RWPE2 (cell line): ENCODE measurements at regions not wholly inside any gene's neighbourhood (a gene's known extent, or its start where the extent isn't known, plus 50 kb on each side); places are given as distances from the start of the nearest gene placed in this dataset.
"Not testable (repeated sequence)": the region's sequence is repeated elsewhere in the genome, so short reads cannot be mapped to it uniquely, and the experiment has no call there.

Source experiments
- ATAC-seq: fragments of 200-7000 bp; cut with Tn5 transposase; 3 replicates; pipeline ENCODE4 v1.9.1; 2021; ENCODE audit warnings: low read depth
- DNase-seq: peaks from one replicate; pipeline ENCODE4 v3.0.0-alpha.2; 2020; ENCODE audit warnings: low spot score
- H3K27ac ChIP-seq: fragments of 450-650 bp; 2 replicates; pipeline ENCODE4 v1.5.1; 2017; ENCODE audit warnings: mild to moderate bottlenecking; ENCODE audit not compliant: poor library complexity, severe bottlenecking
- H3K27me3 ChIP-seq: fragments of 250-450 bp; sonication (Bioruptor Pico); 2 replicates; pipeline ENCODE4 v1.5.1; 2021; ENCODE audit warnings: mild to moderate bottlenecking, moderate library complexity; ENCODE audit not compliant: insufficient read depth, poor library complexity, severe bottlenecking
- H3K36me3 ChIP-seq: fragments of 250-450 bp; sonication (Bioruptor Pico); 2 replicates; pipeline ENCODE4 v1.5.1; 2020; ENCODE audit warnings: low read depth, mild to moderate bottlenecking, moderate library complexity
- H3K4me1 ChIP-seq: fragments of 250-450 bp; sonication (Bioruptor Pico); 2 replicates; pipeline ENCODE4 v1.5.1; 2021; ENCODE audit warnings: mild to moderate bottlenecking, moderate library complexity; ENCODE audit not compliant: insufficient read depth, poor library complexity, severe bottlenecking
- H3K4me3 ChIP-seq: fragments of 250-450 bp; sonication (Bioruptor Pico); 2 replicates; pipeline ENCODE4 v1.5.1; 2021; ENCODE audit warnings: mild to moderate bottlenecking, moderate library complexity; ENCODE audit not compliant: severe bottlenecking
- H3K9me3 ChIP-seq: fragments of 250-450 bp; sonication (Bioruptor Pico); 2 replicates; pipeline ENCODE4 v1.5.1; 2021; ENCODE audit warnings: mild to moderate bottlenecking, moderate library complexity; ENCODE audit not compliant: severe bottlenecking
- CTCF ChIP-seq: fragments of 450-650 bp; IDR thresholded peaks from one replicate; pipeline ENCODE4 v1.5.1; 2017; ENCODE audit warnings: mild to moderate bottlenecking, moderate library complexity; ENCODE audit not compliant: poor library complexity, severe bottlenecking

GRCh38 chr15:91412138-91412928, 312.3 kb downstream of the SV2B start:
- Histone ChIP-seq H3K36me3 (no peaks in the 10 kb centered on the region), H3K9me3 (no peaks in the 10 kb centered on the region), H3K27me3 (no peaks in the 10 kb centered on the region), H3K4me1 (peaks cover 7% of the 10 kb centered on the region), H3K27ac (no peak overlapping the region), H3K4me3 (no peak overlapping the region)
- TF ChIP-seq CTCF, result no peak
- ATAC-seq (no peak), DNase-seq (no peak)

DNA sequence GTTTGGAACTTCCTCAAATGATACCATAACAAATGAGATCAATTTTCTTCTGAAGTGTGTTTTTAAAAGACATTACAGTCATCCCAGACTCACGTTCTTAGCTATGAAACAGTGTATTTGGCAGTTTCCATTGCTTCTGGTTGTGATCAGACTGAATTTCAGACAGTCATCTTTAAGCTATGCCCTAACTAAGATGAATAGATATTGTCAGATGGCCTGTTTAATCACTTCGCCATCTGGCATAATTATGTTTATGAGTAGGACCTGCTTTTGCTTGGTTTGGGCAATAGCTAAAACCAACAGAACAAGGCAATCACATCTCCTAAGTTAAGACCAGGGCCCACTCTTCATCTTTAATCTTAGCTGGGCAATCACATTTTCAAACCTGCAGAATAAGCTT, 313.1 kb downstream of the SV2B start:
- ATAC-seq, result peak; percentile 80
- Histone ChIP-seq H3K27me3 (no peaks in the 10 kb centered on the region), H3K9me3 (no peaks in the 10 kb centered on the region), H3K4me3 (no peak overlapping the region), H3K36me3 (no peaks in the 10 kb centered on the region), H3K27ac (no peak overlapping the region), H3K4me1 (no peaks in the 10 kb centered on the region)
- TF ChIP-seq CTCF, result no peak
- no peak for DNase-seq

DNA sequence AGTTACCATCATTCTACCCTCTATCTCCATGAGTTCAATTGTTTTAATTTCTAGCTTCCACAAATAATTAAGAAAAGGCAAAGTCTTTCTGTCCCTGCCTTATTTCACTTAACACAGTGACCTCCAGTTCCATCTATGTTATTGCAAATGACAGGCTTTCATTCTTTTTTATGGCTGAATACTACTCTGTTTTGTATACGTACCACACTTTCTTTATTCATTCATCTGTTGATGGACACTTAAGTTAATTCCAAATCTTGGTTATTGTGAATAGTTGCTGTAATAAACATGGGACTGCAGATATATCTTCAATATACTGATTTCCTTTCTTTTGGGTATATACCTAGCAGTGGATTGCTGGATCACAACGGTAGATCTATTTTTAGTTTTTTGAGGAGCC, 314.1 kb downstream of the SV2B start:
- Histone ChIP-seq H3K4me3 (no peak overlapping the region), H3K9me3 (no peaks in the 10 kb centered on the region), H3K36me3 (no peaks in the 10 kb centered on the region), H3K27me3 (no peaks in the 10 kb centered on the region), H3K4me1 (no peaks in the 10 kb centered on the region), H3K27ac (no peak overlapping the region)
- no peak for ATAC-seq
- no peak for DNase-seq
- TF ChIP-seq CTCF, result no peak

DNA sequence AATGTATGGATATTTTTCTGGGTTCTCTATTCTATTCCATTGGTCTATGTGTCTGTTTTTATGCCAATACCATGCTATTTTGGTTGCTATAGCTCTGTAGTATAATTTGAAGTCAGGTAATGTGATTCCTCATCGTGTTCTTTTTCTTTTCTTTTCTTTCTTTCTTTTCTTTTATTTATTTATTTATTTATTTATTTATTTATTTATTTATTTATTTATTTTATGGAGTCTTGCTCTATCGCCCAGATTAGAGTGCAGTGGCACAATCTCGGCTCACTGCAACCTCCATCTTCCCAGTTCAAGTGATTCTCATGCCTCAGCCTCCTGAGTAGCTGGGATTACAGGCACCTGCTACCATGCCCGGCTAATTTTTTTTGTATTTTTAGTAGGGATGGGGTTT, 315.2 kb downstream of the SV2B start:
- not testable (repeated sequence) for ATAC-seq, DNase-seq, H3K27ac ChIP-seq, H3K36me3 ChIP-seq, H3K4me1 ChIP-seq, H3K27me3 ChIP-seq, H3K4me3 ChIP-seq, H3K9me3 ChIP-seq

- no peaks in the 10 kb centered on the region for H3K9me3 ChIP-seq
- no peaks in the 10 kb centered on the region for H3K4me1 ChIP-seq
- no peak overlapping the region for H3K27ac ChIP-seq
- H3K36me3 ChIP-seq, result no peaks in the 10 kb centered on the region
- ATAC-seq, result no peak
- no peak for TF ChIP-seq CTCF
- no peak overlapping the region for H3K4me3 ChIP-seq
- H3K27me3 ChIP-seq, result no peaks in the 10 kb centered on the region
- DNase-seq, result no peak
These were observed 320.6 kb downstream of the SV2B start for GRCh38 chr15:91420689-91421088.
